OCI-LY7 (cell line): ENCODE measurements at regions not wholly inside any gene's neighbourhood (a gene's known extent, or its start where the extent isn't known, plus 50 kb on each side); places are given as distances from the start of the nearest gene placed in this dataset.

ENCODE experiments used
- CTCF ChIP-seq: fragments of 200-600 bp; sonication (generic); conservative IDR thresholded peaks from 2 replicates; pipeline ENCODE4 v1.5.1; 2014; ENCODE audit warnings: mild to moderate bottlenecking, antibody characterized with exemption, low read length, moderate library complexity, mixed read lengths
- EZH2phosphoT487 ChIP-seq: fragments of 200-600 bp; sonication (generic); IDR thresholded peaks from 2 replicates; pipeline ENCODE4 v1.6.1; 2018; ENCODE audit warnings: low read depth, borderline replicate concordance, mild to moderate bottlenecking, mixed run types, antibody characterized with exemption, low read length, moderate library complexity, mixed read lengths

DNA sequence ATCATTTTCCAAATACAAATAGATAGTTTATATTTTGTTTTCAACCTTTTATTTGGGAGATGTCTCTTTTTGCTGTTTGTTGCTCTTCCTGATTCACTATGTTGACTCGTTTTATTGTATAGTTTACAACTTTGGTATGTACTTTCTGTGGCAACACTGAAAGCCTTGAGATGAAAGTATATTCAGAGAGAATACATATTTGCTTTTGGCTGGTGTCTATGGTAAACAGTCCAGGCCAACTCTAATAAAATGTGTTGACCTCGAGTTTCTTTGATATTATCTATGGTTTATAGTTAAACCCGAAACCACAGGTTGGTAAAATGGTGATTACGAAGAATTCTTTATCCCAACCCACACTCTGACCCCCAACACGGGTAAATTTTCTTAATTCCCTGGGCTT lies 919.6 kb upstream of the MAP3K7 start:
- TF ChIP-seq CTCF = no peak
- no peak for TF ChIP-seq EZH2phosphoT487
